Effector CD4-positive, alpha-beta T cell (primary cell): ENCODE measurements at regions not wholly inside any gene's neighbourhood (a gene's known extent, or its start where the extent isn't known, plus 50 kb on each side); places are given as distances from the start of the nearest gene placed in this dataset.

ENCODE experiments used
- DNase-seq: peaks from one replicate; pipeline ENCODE4 v3.0.0-alpha.2; 2020

DNA sequence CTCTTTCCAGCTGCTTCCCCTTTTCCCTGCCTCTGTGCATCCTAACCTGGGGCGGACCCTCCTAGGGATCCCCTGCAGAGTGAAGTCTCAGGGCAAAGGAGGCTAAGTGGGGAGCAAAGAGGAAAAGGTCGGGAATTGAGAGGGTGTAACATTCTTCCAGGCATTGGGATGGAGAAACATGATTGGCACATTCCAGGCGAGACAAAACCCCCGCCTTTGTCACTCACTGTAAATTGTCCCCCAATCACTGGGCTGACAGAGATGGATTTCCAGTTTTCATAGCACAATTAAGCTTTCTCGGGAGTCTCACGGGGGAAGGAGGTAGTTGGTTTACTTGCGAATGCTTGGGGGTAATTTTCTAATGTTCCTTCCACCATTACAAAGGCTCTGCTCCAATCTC, 74.9 kb downstream of the MIAT start:
- DNase-seq, result no peak

DNA sequence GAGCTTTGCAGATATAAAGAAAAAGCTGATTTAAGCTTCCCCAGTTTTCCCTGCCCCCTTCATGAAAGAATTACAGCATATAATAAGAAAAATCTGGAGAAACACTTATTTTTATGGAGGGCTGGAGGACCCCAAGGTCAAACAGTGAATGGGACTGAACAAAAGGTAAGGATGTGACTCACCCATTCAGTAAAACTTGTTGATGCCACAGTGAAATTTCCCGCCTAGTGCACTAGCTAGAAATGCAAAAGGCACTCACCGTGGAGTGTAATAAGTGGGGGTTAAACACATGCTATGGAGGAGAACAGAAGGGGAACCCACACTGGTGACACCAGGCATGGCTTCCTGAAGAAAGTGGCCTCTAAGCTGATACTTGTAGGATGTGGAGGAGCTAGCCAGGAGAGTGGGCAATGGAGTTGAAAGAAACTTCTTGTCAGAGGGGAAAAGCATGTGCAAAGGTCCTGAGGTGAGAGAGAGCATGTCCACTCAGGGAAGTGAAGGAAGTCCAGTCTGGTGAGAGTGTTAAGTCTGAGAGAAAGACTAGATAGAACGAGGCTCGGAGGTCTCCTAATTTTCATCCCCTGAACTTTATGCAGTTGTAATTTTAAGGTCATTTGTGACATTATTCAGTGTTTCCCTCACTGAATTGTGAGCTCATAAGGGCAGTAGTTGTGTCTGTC, 77.1 kb downstream of the MIAT start:
- DNase-seq, result no peak

DNA sequence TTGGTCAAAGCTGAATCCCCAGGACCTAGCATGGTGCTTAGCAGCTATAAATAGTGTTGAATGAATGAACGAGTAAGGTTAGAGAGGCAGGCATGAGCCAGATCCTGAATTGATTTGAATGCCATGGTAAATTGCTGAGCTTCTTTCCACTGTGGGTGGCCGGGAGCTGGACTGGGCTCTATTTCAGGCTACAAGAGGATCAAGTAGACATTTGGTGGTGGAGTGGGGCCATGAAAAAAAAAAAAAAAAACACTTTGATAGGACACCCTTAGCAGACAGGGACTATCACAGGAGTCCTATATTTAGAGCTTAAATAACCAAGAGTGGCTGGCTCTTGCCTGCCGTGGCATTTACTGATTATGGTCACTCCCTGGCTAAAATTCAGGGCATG, 77.6 kb downstream of the MIAT start:
- no peak for DNase-seq

DNA sequence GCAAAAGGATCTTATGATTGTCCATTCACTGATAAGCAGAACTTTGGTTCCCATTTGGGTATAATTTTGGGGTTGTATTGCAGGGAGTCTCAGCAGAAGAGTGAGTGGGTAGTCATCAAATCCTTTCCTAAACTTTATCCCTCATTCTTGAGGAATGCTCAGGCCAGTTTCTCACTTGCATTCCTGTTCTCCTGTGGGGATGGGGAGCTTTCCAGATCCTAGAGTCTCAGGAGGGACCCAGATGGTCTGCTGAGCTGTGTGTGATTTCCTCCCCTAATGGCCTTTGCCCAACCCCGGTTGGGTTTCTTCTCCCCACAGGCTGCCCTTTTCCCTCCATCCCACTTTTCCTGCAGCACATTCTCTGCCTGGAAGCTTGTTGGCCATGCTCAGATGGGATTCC, 79.9 kb downstream of the MIAT start:
- DNase-seq, result no peak

DNA sequence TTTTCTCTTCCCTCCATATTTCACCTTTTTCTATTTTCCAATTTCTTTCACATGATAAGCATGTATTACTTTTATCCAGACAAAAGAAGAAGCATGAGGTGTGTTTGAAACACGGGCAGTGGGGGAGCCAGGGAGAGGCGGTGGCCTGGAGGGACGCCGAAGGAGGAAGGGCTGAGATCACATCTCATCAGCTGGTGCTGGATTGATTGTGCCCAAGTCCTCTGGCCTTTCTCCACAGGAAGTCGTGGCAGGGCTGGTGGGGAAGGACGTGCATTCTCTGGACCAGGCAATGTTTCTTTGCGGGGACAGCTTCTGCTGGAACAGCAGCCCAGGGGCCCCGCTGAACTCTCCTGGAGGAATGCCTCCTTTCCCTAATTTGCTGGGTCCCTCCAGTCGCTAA, 82.9 kb downstream of the MIAT start:
- no peak for DNase-seq

DNA sequence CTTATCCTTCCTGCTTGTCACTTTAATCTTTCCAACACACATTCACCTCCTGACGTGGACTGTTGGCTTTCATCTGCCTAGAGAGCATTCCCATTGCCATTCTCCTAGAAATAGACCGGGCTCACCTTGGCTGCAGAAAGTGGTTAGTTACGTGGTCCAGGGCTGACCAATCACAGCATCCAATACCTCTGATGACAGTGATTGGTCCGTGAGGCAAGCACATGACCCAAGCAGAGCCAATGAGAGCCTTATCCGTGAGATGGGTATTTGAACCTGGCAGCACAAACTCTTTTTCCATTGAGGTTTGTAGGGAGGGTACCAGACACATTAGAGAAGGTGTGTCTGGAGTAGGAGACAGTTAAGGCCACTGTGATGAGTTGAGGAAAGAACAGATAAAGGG, 85.8 kb downstream of the MIAT start:
- no peak for DNase-seq

DNA sequence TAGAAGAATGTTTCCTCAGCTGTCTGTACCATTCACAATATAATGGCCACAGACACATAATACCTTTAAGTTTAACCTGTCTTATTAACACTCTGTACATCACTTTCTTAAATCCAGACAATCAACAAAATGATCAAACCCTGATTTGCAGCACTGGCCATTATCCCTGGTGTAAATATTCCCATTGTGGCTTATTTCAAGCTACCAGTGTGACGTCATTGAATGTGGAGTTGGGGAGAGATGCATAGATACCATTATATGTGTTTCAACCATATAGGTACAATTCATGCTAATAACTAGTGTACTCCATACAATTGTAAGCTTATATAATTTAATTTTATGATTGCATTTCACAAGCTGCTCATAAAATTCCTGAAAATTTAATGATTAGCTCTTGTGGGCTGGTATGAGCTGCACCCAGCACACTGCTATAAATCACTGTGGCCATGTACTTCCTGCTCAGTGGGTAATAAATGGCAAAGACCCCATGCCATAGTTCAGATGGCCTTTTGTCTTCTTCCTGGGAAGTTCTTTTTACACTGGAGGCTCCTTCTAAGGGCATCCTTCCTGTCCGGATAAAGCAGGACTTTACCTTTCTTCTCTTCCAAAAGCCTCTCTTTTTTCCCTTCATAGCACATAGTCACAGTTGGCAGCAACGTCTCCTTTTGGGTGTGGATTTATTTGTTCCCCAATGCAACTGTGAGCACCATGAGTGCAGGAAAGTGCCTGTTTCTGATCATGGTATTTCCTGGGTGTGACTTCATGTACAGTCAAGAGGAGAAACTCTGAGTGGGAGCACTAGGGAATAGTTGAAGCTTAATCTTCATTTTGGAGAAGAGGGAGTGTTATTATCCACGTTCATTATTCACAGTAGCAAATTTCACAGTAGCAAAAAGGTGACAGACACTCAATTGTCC, 87.8 kb downstream of the MIAT start:
- DNase-seq, result no peak

DNA sequence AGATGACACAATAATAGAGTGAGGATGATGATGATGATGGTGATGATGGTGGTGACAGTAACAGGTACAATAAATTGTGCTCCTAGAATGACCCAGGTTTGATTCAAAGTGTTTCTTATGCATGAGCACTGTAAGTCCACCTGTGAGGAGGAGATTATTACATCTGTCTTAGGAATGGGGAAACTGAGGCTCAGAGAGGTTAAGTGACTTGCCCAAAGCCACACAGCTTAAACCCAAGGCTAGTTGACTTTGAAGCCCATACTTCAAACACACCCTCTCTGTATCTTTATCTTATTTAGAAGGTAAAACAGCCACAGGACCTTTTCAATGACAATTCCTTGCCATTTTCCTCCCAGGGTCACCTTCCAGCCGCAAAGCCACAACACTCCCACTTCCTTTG, 88.9 kb downstream of the MIAT start:
- DNase-seq, result no peak

DNA sequence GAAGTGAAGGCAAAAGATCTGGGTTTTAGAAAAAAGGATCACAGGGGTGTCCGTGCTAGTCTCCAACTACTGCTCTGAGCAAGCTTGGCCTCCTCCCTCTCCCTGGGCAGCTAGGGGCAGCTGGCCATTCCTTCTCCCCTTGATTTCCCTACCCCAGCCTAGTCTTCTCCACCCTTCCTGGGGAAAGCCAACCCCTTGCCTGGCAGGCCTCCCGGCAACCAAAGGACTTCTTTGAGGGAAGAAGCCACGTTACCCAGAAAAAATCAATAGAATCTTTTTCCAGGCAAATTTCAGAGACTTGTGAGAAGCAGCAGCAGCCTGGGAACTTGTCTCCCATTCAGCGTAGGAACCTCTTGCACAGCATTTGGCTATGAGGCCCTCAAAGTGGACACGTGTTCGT, 91.5 kb downstream of the MIAT start:
- DNase-seq, result no peak

DNA sequence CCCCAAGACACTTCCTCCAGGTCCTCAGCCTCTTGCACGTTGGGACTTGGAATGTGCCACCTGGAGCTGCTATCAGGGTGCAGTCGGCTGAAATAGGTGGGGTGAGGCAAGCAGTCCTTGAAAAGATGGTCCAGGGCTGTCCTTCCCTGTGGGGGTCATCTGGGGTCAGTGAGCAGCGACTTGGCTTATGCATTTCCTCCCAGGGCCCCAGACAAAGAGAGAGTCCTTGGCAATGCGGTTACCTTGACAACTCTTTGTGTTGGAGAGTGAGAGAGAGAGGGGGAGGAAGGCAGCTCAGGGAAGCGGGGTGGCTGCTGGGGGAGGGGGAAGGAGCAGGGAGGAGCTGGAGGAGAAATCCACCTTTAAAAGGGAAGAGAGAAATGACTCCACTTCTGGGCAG, 93.8 kb downstream of the MIAT start:
- no peak for DNase-seq

DNA sequence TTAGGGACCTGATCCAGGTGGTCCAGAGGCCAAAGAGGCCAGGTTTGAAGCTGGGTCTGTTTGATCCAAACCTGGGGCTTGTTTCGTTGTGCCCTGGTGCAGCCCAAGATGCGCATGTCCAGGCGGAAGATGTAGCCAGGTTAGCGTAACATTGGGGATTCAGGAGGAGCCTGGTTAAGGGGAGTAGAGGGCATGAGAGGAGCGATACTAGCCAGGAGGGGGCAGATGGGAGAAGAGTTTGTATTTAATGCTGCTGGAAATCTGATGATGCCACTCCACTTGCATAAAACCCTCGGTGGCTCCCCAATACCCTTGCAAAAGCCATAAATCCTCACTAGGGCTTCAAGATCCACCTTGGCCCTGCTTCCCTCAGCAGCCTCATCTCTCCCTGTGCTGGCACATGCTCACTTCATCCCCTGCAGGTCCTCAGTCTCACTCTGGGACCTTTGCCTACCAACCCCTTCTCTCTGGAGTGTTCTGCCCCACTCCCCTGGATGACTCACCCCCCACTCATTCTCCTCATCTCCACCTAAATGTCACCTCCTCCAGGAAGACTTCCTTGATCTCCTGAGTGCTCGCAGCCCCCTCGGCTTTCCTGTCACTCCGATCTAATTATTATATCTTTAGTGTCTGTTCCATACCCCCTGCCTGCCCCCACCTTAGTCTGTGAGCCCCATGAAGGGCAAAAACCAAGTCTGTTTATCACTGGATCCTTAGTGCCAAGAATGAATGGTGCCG, 95.9 kb downstream of the MIAT start:
- no peak for DNase-seq

DNA sequence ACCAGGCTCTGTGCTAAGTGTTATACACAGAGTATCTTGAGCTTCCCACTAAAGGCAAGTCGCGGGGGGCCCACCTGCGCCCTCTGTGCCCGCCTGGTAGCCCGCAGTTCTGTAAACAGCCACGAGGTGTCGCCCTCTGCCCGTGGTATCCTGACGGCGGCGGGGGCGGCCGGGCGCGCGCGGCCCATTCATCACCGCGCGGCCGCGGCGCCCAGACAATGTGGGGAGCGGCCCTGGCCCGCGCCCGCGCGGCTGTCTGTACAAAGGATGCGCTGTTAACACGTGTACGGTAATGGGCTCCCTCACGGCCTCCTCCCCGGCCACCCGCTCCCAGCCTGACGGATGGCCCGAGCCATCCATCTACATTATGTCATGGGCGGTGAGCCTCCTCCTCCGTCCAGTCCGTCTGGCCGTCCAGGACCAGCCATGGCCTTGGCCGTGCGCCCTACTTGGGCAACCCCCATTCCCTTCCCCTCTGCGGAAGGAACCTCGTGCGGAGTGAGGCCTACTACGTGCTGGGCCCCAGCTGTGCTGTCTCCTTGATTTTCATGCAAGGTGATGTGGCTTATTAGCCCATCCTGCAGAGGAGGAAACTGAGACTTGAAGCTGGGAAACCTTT, 99.4 kb downstream of the MIAT start:
- DNase-seq, result no peak

DNA sequence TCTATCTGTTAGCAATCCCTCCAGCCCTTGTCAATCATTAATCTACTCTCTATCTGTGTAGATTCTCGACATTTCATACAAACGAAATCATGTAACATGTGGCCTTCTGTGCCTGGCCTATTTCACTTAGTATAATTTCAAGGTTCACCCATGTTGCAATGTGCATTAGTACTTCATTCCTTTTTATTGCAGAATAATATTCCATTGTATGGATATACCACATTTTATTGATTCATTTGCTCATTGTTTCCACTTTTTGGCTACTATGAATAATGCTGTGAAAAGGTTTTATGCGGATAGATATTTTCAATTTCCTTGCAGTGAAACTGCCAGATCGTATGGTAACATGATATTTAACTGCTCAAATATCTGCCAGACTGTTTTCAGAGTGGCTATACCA, 100.1 kb downstream of the MIAT start:
- no peak for DNase-seq

DNA sequence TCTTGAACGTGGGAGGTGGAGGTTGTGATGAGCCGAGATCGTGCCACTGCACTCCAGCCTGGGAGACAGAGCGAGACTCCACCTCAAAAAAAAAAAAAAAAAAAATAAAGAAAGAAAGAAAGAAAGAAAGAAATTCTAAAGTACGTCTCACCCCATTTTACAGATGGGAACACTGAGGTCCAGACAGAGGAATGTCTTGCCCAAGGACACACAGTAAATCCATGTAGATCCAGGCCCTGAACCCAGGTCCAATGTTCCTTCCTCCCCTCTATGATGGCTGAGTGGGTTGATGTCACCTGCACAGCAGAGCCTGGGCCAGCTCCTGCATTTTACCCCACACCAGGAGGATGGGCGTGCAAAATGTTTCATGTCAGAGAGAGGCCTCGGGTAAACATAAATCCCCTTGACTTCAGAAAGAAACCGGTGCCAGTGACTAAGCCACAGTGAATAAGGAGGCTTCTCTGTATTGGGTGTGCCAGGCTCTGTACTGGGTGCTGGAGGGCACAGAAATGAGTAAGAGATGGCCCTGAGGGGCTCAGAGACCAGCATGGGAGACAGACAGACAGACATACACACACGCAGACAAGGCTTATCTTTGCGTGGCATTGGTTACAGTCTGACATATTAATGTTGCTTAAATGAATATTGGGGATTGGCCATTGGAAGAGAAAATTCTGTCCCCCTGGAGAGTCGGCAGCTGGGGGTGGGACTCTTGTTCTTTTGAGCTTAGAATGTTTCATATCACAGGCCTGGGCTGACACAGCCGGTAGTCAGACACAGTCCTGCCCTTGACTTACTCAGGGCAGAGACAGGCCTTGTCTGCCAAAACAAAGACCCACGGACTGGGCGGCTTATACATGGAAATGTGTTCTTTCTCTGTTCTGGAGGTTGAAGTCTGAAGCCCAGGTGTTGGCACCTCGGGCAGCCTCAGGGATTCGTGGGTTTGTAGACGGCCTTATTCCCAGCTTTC, 105.4 kb downstream of the MIAT start:
- no peak for DNase-seq

DNA sequence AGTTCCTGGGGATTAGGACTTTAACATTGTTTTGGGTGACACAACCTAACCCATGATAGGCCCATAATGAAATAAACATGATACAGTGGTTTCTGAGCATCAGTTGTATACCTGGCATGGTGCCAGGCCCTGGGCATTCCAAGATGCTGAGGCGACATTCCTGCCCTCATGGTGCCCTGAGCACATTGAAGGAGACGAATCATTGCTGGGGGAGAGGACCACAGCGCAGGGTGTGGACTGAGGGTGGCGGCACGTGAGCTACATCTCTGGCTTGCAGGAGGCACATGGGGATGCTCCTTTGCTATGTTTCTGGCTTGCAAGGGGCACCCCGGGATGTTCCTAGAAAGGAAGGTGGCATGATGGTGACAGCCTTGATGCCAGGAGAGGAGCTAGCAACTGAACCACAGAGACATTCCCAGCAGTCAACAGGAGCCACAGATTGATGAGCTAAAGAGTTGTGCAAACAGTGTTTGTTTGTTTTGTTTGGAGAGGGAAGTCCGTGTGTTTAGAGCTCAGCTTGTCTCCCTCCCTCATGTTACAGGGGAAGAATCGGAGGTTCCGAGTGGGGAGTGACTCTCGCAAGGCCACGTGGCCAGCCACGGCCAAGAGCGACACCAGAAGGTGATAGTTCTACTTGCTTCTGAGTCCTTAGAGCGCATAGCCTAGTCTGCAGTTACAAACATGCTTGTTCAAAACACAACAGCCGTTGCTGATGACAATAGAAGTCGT, 106.4 kb downstream of the MIAT start:
- DNase-seq, result no peak

DNA sequence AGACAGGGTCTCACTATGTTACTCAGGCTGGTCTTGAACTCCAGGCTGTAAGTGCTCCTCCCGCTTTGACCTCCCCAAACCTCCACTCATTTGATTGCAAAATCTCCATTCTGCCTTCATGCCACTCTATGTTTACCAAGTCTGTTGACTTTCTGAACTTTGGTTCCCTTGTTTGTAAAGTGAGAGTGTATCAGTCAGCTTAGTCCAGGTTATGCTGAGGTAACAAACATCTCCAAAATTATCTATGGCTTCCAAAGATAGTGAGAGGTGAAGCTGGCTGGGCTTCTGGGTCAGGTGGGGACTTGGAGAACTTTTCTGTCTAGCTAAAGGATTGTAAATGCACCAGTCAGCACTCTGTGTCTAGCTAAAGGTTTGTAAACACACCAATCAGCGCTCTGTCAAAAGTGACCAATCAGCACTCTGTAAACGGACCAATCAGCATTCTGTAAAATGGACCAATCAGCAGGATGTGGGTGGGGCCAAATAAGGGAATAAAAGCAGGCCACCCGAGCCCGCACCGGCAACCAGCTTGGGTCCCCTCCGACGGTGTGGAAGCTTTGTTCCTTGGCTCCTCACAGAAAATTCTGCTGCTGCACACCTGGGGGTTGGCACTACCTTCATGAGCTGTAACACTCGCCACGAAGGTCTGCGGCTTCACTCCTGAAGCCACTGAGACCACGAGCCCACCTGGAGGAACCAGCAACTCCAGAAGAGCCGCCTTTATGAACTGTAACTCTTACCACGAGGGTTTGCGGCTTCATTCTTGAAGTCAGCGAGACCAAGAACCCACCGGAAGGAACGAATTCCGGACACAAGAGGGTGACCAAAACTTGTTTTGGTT, 109.3 kb downstream of the MIAT start:
- no peak for DNase-seq

DNA sequence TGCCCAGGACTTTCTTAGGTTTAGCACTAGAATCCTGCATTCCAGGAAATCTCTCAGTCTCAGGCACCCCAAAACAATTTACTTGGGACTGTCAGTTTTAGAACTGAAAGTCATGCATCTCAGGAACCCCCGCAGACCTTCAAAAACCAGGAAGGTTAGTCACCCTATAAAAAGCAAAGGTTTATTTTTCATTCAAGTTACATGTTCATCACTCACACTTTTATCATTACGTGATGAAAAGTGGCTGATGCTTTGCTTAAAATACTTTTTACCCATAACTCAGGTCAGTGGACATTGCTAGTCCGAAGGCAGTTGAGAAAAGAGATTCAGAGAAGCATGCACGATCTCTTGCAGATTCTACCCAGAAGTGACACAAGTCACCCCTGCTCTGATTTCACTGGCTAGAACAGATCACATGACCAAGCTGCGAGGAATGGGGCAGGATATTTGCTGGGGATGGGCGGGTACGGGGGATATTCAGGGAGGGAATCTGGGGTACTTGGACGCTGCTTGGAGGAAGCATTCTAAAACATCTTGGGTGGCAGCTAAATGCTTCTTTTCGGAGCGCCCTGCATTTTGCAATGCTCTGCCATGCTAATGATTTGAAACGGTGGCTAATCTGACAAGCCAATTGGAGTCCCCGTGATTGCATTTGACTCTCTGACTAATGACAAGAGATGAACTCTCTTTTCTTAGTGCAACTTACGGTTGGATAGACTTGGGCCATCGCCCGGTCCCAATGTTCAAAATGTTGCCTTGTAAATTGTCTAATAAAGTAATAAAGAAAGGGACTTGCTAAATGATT, 110.2 kb downstream of the MIAT start:
- DNase-seq, result no peak

DNA sequence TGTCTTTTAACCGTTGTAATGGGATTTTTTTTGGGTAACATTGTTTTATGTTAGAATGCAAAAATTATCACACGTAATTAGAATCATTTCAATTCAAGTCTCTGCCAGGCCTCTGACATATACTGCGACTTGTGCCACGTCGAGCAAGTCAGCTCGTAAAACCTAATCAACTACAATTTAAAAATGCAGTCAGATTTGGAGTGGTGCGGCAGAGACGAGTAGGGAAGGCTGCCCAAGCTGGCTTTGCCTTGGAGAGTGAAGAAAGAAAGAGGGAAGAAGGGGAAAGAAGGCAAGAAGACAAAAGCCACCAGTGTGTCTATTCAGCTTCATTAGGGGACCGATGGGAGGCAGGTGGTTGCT, 110.7 kb downstream of the MIAT start:
- no peak for DNase-seq

DNA sequence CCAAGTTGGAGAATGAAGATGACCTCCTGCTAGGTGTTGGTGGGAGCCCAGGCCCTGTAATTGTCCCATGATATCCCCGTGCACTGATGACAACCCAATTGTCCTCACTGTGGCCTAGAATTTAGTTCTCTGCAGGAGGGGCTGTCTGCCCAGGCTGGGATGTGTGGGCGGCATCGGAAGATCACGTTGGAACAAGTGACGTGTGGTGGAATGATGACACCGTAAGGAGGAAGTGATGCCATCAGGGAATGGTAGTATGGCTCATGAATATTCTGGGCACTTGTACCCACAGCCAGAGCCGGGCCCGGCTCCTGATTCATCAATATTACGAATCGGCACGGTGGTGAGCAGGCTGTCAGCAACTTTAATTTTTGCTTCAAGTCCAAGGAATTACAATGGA, 111.6 kb downstream of the MIAT start:
- DNase-seq, result no peak

DNA sequence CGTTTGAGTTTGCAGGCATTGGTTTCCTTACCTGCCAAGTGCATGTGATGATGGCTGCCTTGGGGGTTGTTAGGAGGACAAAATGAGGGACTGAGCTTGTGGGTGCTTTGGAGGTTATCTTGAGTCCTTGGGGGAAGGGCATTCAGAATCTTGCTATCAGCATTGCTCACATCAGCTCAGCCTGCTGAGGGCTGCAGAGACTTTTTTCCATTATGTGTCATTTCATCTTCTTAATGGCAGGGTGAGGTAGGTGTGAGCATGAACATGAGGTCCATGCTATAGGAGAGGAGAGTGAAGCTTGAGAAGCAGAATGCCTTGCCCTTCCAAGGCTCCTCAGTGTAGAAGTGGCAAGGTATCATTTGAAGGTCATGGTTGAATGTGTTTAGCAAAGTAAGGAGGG, 112.3 kb downstream of the MIAT start:
- no peak for DNase-seq
